IMR-90 (cell line): ENCODE measurements at regions not wholly inside any gene's neighbourhood (a gene's known extent, or its start where the extent isn't known, plus 50 kb on each side); places are given as distances from the start of the nearest gene placed in this dataset.

ENCODE experiments used
- BHLHE40 ChIP-seq: fragments of 150-350 bp; IDR thresholded peaks from 2 replicates; pipeline ENCODE4 v1.6.1; 2016; ENCODE audit warnings: mild to moderate bottlenecking, low read depth, low read length
- CEBPB ChIP-seq: IDR thresholded peaks from 2 replicates; pipeline ENCODE4 v1.6.1; 2012; ENCODE audit warnings: low read depth, low read length, improper control_type of control experiment
- MAZ ChIP-seq: IDR thresholded peaks from 2 replicates; pipeline ENCODE4 v1.6.1; 2012; ENCODE audit warnings: low read depth, mild to moderate bottlenecking, low read length, improper control_type of control experiment, moderate library complexity, borderline replicate concordance
- MXI1 ChIP-seq: IDR thresholded peaks from 2 replicates; pipeline ENCODE4 v1.6.1; 2012; ENCODE audit warnings: low read depth, mild to moderate bottlenecking, low read length, moderate library complexity, borderline replicate concordance
- POLR2A ChIP-seq: IDR thresholded peaks from 2 replicates; pipeline ENCODE4 v1.6.1; 2012; ENCODE audit warnings: mild to moderate bottlenecking, low read depth, low read length
- RFX5 ChIP-seq: IDR thresholded peaks from 2 replicates; pipeline ENCODE4 v1.8.0; 2012; ENCODE audit warnings: low read depth, mild to moderate bottlenecking, low read length, moderate library complexity
- SMC3 ChIP-seq: fragments of 150-350 bp; IDR thresholded peaks from 2 replicates; pipeline ENCODE4 v1.6.1; 2016; ENCODE audit warnings: low read depth, mild to moderate bottlenecking, antibody characterized with exemption, low read length, moderate library complexity
- TF ChIP-seq, protein P1 (sequence below): conservative IDR thresholded peaks from 2 replicates; pipeline ENCODE4 v1.5.1; 2012; ENCODE audit warnings: mild to moderate bottlenecking, low read depth, low read length, improper control_type of control experiment
- TF ChIP-seq, protein P2 (sequence below): fragments of 150-350 bp; IDR thresholded peaks from 2 replicates; pipeline ENCODE4 v1.6.1; 2017; ENCODE audit warnings: mild to moderate bottlenecking, antibody characterized with exemption, low read length, low read depth

DNA sequence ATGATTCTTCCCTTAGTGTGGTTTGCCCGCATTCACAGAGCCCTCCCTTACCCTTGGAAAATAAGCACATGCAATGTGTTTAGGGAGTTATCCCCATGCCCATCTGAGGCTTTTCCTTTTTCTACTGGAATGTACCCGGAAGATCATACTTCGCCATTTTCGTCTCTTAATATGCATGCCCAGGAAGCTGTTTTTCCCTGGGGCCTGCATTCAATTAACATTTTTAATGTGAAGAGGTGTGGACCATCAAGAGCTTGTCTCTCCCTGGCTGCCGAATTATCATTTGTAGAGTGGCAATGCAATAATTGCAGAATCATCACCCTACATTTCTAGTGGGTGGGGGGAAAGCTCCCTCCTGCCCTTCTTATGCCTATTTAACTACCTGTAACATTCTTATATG is 976.3 kb downstream of the DIPK2A start:
- TF ChIP-seq, protein P1, sequence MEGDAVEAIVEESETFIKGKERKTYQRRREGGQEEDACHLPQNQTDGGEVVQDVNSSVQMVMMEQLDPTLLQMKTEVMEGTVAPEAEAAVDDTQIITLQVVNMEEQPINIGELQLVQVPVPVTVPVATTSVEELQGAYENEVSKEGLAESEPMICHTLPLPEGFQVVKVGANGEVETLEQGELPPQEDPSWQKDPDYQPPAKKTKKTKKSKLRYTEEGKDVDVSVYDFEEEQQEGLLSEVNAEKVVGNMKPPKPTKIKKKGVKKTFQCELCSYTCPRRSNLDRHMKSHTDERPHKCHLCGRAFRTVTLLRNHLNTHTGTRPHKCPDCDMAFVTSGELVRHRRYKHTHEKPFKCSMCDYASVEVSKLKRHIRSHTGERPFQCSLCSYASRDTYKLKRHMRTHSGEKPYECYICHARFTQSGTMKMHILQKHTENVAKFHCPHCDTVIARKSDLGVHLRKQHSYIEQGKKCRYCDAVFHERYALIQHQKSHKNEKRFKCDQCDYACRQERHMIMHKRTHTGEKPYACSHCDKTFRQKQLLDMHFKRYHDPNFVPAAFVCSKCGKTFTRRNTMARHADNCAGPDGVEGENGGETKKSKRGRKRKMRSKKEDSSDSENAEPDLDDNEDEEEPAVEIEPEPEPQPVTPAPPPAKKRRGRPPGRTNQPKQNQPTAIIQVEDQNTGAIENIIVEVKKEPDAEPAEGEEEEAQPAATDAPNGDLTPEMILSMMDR, result no peak
- TF ChIP-seq BHLHE40 (no peak), CEBPB (no peak), SMC3 (no peak), MAZ (no peak), POLR2A (no peak), MXI1 (no peak), RFX5 (no peak)
- TF ChIP-seq, protein P2, sequence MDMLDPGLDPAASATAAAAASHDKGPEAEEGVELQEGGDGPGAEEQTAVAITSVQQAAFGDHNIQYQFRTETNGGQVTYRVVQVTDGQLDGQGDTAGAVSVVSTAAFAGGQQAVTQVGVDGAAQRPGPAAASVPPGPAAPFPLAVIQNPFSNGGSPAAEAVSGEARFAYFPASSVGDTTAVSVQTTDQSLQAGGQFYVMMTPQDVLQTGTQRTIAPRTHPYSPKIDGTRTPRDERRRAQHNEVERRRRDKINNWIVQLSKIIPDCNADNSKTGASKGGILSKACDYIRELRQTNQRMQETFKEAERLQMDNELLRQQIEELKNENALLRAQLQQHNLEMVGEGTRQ, result no peak
